Endothelial cell of hepatic sinusoid (primary cell): ENCODE measurements at regions not wholly inside any gene's neighbourhood (a gene's known extent, or its start where the extent isn't known, plus 50 kb on each side); places are given as distances from the start of the nearest gene placed in this dataset.
"Not testable (repeated sequence)": the region's sequence is repeated elsewhere in the genome, so short reads cannot be mapped to it uniquely, and the experiment has no call there.

Experiments used
- in situ Hi-C: cut with HindIII; loops from 2 replicates; pipeline ENCODE4 v1.10.0; 2017; ENCODE audit warnings: low sequenced_read_pairs

GRCh38 chr3:197459571-197459970 lies 96.2 kb downstream of the BDH1 start:
- in situ Hi-C loops = not testable (repeated sequence)

GRCh38 chr3:197458906-197459470 lies 96.8 kb downstream of the BDH1 start:
- in situ Hi-C loops = no loop called here

GRCh38 chr3:197458179-197458707 lies 97.5 kb downstream of the BDH1 start:
- in situ Hi-C loops = no loop called here

- in situ Hi-C loops = no loop called here
Observed at GRCh38 chr3:197456261-197457091, 99.3 kb downstream of the BDH1 start.

- in situ Hi-C loops = not testable (repeated sequence)
Observed at GRCh38 chr3:197454841-197455240, 100.9 kb downstream of the BDH1 start.

- in situ Hi-C loops = no loop called here
Observed at GRCh38 chr3:197454014-197454413, 101.8 kb downstream of the BDH1 start.

- in situ Hi-C loops = no loop called here
Observed at GRCh38 chr3:197450810-197451209, 105.0 kb downstream of the BDH1 start.

GRCh38 chr3:197450308-197450707 lies 105.5 kb downstream of the BDH1 start:
- in situ Hi-C loops = no loop called here

GRCh38 chr3:197449181-197449580 lies 106.6 kb downstream of the BDH1 start:
- in situ Hi-C loops = loop anchor here (5.0 kb wide), 1 partner anchor 72 kb away; no protein-coding TSS in a partner anchor

- in situ Hi-C loops = loop anchor here (5.0 kb wide), 1 partner anchor 70 kb away; no protein-coding TSS in a partner anchor
Observed at GRCh38 chr3:197447781-197448180, 108.0 kb downstream of the BDH1 start.

- in situ Hi-C loops = loop anchor here (5.0 kb wide), 1 partner anchor 70 kb away; no protein-coding TSS in a partner anchor
Observed at GRCh38 chr3:197447057-197447456, 108.7 kb downstream of the BDH1 start.

GRCh38 chr3:197446700-197447056 lies 109.1 kb downstream of the BDH1 start:
- in situ Hi-C loops = loop anchor here (5.0 kb wide), 1 partner anchor 69 kb away; no protein-coding TSS in a partner anchor

GRCh38 chr3:197445896-197446699 lies 109.7 kb downstream of the BDH1 start:
- in situ Hi-C loops = loop anchor here (5.0 kb wide), 1 partner anchor 69 kb away; no protein-coding TSS in a partner anchor

- in situ Hi-C loops = loop anchor here (5.0 kb wide), 1 partner anchor 68 kb away; no protein-coding TSS in a partner anchor
Observed at GRCh38 chr3:197444793-197445379, 110.9 kb downstream of the BDH1 start.

- in situ Hi-C loops = no loop called here
Observed at GRCh38 chr3:197443506-197443905, 112.3 kb downstream of the BDH1 start.

GRCh38 chr3:197440717-197441303 lies 115.0 kb downstream of the BDH1 start:
- in situ Hi-C loops = no loop called here

GRCh38 chr3:197438906-197439305 lies 116.9 kb downstream of the BDH1 start:
- in situ Hi-C loops = no loop called here

GRCh38 chr3:197435426-197435825 lies 120.3 kb downstream of the BDH1 start:
- in situ Hi-C loops = no loop called here

- in situ Hi-C loops = no loop called here
Observed at GRCh38 chr3:197434830-197435229, 120.9 kb downstream of the BDH1 start.
